Inflammatory macrophage treated with lipopolysaccharide for 1 hour (primary cell): ENCODE measurements at regions not wholly inside any gene's neighbourhood (a gene's known extent, or its start where the extent isn't known, plus 50 kb on each side); places are given as distances from the start of the nearest gene placed in this dataset.

Experiments used
- DNase-seq, 2 donors: peaks; one replicate each; pipeline ENCODE4 v3.0.0-alpha.2; 2020 to 2022

DNA sequence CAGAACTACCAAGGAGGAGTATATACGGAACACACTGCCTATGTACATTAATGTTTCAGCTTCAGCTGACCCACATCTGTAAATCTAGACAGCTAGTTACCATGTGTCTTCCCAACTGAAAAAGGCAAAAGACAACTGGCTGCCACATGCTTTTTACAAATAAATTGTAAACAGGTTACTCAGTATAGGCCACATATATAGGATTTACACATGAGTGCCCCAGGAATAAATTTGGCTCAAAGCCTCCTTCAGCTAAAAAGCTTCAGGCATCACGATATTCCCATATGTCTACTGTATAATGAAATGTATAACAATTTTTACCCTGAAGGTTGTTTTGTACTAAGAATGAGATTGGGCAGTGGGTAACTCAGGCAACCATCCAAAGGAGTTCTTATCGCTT lies 175.9 kb upstream of the BMP4 start:
- DNase-seq: no peak

DNA sequence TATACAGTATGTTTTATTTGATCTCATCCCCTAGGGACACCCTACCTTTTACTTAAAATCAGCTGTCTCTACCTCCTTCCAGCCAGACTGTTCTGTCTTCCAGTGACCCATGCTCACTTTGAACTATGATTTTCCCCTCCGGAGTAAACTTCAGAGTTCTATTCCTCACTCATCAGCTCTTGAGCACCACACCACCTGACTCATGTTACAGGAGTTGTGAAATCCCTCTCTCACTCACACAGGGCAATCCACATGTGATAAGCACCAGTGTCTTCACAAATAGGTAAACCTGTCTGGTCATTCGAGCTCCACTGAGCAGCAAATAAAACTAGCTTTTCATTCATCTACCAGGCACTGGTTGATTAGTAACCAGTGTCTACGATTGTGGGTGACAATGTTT lies 177.3 kb upstream of the BMP4 start:
- no peak for DNase-seq

DNA sequence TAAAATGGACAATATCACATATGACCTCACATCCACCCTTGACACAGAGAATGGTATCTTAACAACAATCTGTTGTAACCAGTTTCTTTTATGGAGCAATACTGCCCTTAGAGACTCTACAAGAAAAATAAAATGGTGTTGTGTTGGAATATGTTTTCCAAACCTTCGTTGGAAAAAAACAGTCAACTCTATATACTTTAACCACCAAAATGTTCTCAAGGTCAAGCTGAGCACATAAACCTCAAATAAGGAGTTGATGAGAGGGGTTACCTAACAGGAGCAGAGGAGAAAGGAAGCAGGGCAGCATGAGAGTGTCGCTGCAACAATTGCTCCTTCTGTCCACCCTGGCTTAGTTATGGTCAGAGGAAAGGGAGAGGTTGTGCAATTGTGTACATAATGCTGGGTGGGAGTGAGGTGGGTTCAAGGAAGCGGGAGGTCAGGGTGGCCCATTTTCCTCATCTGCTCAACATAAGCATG lies 179.2 kb upstream of the BMP4 start:
- no peak for DNase-seq

GRCh38 chr14:54136894-54137613 lies 180.4 kb upstream of the BMP4 start:
- no peak for DNase-seq

DNA sequence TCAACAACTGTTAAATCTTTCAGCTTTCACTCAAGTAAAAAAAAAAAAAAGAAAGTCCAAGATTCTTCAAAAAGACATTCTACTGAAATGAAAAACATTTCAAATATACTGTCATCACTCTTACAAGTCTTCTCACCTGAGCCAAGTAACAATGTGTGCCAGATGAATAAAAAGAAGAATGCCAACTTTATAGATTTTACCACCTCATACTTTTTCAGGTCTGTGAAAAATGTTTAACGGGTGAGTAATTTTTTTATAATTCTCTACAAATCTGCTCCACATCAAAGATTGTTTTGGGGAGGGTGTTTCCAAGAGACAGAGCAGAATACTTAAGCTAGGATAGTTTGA lies 181.0 kb upstream of the BMP4 start:
- no peak for DNase-seq

DNA sequence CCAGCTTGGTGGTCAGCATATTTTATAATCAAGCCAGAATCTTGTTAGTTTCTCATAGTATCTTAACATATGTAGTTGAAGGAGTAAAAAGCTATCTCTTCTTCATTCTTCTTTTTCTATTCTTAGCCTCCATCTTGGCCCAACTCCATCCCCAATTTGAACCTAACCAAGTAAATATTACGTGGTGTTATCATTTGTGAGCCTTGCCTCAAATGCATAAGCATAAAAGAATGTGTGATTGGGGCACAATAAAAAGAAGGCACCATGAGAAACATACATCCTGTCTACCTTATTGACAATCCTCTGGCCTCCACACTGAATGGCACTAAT lies 181.4 kb upstream of the BMP4 start:
- DNase-seq: no peak

- no peak for DNase-seq
These were observed 181.9 kb upstream of the BMP4 start for GRCh38 chr14:54138354-54139038.

- DNase-seq: no peak
These were observed 183.9 kb upstream of the BMP4 start for GRCh38 chr14:54140551-54140950.

DNA sequence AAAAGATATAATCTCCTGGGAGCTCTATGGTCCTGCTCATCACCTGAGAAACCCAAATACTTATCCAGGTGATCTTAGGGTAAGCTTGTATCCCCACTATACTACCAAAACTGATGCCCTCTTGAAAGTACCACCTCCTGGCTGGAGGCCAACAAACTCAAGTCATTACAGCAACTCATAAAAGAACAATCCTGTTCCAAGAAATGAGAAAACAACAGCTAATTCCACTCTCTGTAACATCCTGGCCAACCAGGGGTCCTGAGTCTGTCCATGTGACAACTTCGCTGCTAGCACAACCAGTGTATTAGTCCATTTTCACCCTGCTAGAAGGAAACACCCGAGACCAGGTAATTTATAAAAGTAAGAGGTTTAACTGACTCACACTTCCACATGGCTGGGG lies 190.0 kb upstream of the BMP4 start:
- no peak for DNase-seq

- no peak for DNase-seq
These were observed 190.7 kb upstream of the BMP4 start for GRCh38 chr14:54147282-54147681.

DNA sequence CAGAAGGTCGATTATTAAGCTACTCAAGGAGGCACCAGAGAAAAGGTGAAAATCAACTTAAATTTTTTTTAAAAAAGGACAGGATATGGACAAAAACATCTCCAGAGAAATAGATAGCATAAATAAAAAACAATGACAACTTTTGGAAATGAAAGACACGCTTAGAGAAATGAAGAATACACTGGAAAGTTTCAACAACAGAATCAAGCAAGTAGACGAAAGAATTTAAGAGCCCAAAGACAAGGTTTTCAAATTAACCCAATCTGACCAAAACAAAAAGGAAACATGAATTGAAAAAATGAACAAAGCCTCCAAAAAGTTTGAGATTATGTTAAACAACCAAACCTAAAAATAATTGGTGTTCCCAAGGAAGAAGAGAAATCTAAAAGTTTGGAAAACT lies 191.1 kb upstream of the BMP4 start:
- DNase-seq: no peak

DNA sequence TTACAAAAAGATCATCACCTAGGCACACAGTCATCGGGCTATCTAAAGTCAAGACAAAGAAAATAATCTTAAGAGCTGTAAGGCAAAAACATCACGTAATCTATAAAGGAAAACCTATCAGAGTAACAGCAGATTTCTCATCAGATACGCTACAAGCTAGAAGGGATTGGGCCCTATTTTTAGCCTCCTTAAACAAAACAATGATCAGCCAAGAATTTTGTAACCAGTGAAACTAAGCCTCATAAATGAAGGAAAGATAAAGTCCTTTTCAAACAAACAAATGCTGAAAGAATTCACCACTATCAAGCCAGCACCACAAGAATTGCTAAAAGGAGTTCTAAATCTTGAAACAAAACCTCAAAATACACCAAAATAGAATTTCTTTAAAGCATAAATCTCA lies 191.6 kb upstream of the BMP4 start:
- DNase-seq: no peak

GRCh38 chr14:54152351-54152750 lies 195.7 kb upstream of the BMP4 start:
- no peak for DNase-seq

GRCh38 chr14:54166049-54166950 lies 209.7 kb upstream of the BMP4 start:
- DNase-seq: no peak

- no peak for DNase-seq
These were observed 211.9 kb upstream of the BMP4 start for GRCh38 chr14:54168489-54168888.

DNA sequence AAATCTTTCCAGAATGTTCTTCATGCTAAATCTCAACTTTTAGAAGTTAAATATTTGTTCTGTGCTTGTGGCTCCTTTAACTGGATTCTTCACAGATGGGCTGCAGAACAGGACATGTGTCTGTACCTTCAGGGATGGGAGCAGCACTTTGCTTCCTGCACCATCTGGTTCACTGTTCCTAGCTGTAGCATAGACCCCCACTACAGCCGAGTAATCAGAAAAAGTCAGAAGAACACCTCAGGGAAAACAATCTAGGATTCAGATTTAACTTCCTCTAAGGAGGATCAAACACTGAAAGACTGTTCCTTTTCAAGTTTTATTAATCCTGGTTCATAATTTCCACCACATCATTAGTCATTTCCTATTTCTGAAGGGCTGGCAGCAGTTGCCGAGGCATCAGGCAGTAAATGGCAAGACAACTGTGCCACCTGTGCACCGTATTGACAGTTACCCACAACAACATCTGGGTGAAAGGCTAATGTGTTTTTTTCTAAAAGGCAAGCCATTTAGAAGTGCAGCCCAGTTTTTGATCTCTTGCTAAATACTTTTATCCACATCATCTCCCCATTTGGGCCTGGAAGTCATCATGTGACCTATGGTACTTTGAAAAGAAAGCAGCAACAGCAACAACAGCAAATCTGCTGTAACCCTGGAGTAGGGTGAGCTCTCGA lies 212.8 kb upstream of the BMP4 start:
- DNase-seq: no peak

DNA sequence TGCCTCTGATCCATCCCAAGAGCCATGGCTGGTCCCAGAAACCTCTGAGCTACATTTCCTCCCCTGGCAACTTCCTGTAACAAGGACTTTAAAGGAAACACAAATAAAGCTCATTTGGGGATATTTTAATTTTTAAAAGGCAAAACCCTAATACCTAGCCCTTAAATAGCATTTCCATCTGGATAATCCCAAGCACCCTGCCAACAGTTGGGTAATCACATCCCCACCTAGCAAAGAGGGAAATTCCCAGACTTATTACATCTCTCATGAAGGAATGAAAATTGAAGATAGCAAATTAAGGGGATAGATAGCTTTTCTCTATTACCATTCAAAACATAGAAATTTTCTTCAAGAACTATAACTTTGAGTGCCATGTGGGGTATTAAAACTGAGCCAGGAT lies 213.7 kb upstream of the BMP4 start:
- no peak for DNase-seq

DNA sequence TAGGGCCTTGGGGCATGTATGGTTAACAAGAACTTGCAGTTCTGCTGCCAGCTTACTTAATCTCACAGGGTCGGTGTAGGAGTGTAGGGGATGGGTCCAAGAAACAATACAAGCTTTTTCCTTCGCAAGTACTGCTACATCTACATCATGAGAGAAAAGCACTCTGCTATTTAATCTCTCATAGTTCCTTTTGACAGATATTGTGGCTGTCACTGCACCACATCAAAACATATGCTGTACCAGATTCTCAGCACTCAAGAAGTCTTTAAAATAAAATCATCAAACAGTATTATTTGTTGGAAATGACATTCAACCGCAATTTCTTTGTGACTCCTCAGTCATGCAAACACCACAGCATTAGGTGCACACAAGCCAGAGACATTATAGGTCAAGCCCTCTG lies 215.5 kb upstream of the BMP4 start:
- DNase-seq: no peak

DNA sequence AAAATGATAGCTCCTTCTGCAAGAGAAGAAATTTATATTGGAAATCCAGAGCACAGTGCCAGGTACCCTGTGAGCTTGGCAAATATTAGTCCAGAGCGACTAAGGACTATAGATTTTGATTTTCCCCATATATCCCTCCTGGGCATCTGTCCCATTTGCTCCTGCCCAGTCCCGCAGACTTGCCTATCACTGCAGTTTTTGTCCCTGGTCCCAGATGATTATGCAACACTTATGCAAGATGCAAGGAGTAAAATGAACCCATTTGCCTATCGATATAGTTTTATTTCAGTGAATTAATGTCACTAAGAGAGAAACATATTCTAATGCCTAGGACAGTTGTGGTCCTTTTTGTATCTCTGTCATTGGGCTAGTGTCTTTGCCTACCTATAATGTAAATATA lies 215.9 kb upstream of the BMP4 start:
- DNase-seq: no peak

- no peak for DNase-seq
These were observed 217.2 kb upstream of the BMP4 start for GRCh38 chr14:54173802-54174201.

GRCh38 chr14:54174457-54174856 lies 217.8 kb upstream of the BMP4 start:
- DNase-seq: no peak

DNA sequence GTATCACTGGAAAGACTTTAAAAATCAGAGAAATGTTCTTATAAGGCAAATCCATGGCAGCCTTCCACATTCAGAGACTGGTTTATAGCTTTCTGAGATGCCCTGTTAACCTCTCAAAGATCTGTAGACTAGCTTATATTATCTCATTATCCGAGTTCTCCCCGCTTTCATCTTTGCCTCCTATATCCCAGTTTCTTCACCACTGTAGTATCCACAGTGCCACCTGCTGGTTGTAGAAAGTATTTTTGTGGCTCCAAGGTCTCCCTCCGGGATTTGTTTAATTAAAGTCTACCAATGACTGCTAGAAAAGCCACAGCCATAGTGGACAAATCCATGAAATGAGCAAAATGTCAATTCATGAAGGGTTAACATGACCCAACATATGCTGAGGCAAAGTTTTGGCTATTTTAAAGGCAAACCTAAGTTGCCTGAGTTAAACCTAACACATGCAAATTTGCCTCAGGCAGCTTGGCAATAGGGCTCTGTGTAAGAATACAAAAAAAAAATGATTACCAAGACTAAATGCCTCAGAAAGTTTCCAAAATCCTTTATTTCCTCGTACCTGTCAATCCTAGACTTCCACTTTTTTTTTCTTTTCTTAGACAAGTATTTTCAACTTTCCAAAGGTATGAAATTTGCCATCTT lies 218.8 kb upstream of the BMP4 start:
- DNase-seq: peak; percentile 26 to 86

- DNase-seq: no peak
These were observed 219.8 kb upstream of the CDKN3 start for GRCh38 chr14:54177019-54177418.
